Mesodermal cell (in vitro differentiated cells): ENCODE measurements at regions not wholly inside any gene's neighbourhood (a gene's known extent, or its start where the extent isn't known, plus 50 kb on each side); places are given as distances from the start of the nearest gene placed in this dataset.
"Not testable (repeated sequence)": the region's sequence is repeated elsewhere in the genome, so short reads cannot be mapped to it uniquely, and the experiment has no call there.

ENCODE experiments used
- H3K27ac ChIP-seq: 2 replicates; pipeline ENCODE4 v1.7.0; 2013; ENCODE audit warnings: mild to moderate bottlenecking, low read depth, low read length, moderate library complexity; ENCODE audit not compliant: severe bottlenecking
- H3K36me3 ChIP-seq: 2 replicates; pipeline ENCODE4 v1.7.1; 2013; ENCODE audit warnings: mild to moderate bottlenecking, low read length, moderate library complexity; ENCODE audit not compliant: control insufficient read depth, insufficient read depth
- H3K4me1 ChIP-seq: one replicate; pipeline ENCODE4 v1.7.1; 2013; ENCODE audit warnings: mild to moderate bottlenecking, low read length; ENCODE audit not compliant: insufficient read depth, control insufficient read depth, poor library complexity, severe bottlenecking
- H3K4me3 ChIP-seq: 2 replicates; pipeline ENCODE4 v1.7.0; 2013; ENCODE audit warnings: low read length, control low read depth, mild to moderate bottlenecking; ENCODE audit not compliant: insufficient read depth, poor library complexity, severe bottlenecking; ENCODE audit errors: extremely low read depth
- H3K9me3 ChIP-seq: 2 replicates; pipeline ENCODE4 v1.7.1; 2013; ENCODE audit warnings: mild to moderate bottlenecking, low read length, moderate library complexity; ENCODE audit not compliant: control insufficient read depth
- WGBS, 2 experiments: methylation state at CpG; one replicate each; pipeline ENCODE4 v1.1.5; 2013; ENCODE audit warnings: missing lambda C conversion rate in 2 of 2; ENCODE audit not compliant: insufficient coverage in 2 of 2; 5-methylcytosine and 5-hydroxymethylcytosine counted together

DNA sequence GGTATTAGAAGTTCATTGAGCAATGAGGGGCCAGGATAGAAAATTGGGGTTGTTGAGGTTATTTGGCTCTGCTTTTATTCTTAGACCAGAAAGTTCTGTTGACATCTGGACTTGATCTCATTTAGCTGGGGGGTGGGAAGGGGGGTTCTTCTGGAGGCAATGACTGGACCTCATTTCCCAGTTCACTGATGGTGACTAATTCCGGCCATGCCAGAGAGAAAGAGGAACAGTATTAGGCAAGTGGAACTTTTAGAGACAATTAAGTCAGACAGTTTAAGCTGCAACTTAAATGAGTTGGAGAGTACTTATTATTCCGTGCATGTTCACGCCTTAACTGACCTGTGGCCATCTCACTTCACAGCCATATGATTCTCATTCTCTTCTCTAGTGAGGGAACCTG is 512.5 kb downstream of the REEP3 start:
- no peaks in the 10 kb centered on the region for H3K9me3 ChIP-seq
- 96% methylated on average over 2 of the region's 3 CpGs; no CpG with 5 or more reads in 1 of the 2 experiments for WGBS, 2 experiments

GRCh38 chr10:64036321-64036930 is 515.2 kb downstream of the REEP3 start:
- WGBS, 2 experiments = 85 to 92% methylated on average over 8 to 9 of the region's 10 CpGs
- no peak overlapping the region for H3K27ac ChIP-seq
- no peak overlapping the region for H3K4me3 ChIP-seq
- no peaks in the 10 kb centered on the region for H3K9me3 ChIP-seq
- no peaks in the 10 kb centered on the region for H3K36me3 ChIP-seq
- no peaks in the 10 kb centered on the region for H3K4me1 ChIP-seq

More for the DNA sequence above, 512.5 kb downstream of the REEP3 start:
- no peak overlapping the region for H3K4me3 ChIP-seq
- no peak overlapping the region for H3K27ac ChIP-seq
- H3K36me3 ChIP-seq = no peaks in the 10 kb centered on the region
- no peaks in the 10 kb centered on the region for H3K4me1 ChIP-seq

DNA sequence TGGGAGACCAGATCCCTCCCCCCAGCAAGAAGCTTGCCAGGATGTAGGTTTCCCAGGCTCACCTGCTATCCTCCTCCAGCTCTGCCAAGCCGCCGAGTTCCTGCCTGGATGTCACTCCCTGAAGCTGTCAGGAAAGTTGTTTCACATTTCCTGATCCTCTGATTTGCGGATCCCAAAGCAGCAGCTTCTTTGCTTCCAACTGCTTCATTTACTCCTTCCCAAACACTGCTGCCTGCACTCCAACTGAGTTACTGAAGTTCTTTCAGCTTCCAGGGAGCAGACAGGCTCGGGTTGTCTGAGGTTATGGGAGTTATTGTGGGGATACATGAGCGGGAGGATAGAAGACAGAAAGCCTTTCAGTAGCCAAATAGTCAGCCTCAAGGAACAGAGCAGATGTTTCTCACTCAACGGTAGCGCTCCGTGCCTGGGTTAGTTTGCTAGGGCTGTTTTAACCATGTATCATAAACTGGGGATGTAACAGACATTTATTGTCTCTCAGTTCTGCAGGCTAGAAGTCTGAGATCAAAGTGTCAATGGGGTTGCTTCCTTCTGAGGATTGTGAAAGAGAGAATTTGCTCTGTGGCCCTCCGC is 516.0 kb downstream of the REEP3 start:
- no peak overlapping the region for H3K27ac ChIP-seq
- 88% methylated on average over 8 of the region's 9 CpGs for whole genome bisulfite sequencing, 2 experiments
- H3K4me1 ChIP-seq = no peaks in the 10 kb centered on the region

DNA sequence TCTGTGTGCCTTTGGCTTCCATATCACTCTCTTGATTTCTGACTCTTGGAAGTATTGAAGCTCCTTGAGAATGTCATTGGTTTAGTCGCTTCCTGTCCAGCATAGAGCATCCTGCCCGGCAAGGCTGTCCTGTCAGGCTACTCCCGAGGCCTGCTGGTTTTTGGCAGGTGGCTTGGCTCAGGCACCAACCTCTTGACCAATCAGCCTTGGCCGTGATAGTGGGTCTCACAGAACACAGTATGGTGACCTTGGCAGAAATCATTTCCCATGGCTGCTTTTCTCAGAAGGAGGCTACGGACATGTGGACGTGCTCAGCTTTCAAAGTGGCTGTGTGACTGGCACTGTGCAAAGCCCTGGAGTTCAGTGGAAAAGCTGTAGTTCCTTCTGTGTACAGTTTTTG is 516.9 kb downstream of the REEP3 start:
- no peak overlapping the region for H3K4me3 ChIP-seq
- no peaks in the 10 kb centered on the region for H3K4me1 ChIP-seq
- no peak overlapping the region for H3K27ac ChIP-seq
- H3K36me3 ChIP-seq = no peaks in the 10 kb centered on the region
- H3K9me3 ChIP-seq = no peaks in the 10 kb centered on the region
- 90 to 96% methylated on average over 6 of the region's 6 CpGs for WGBS, 2 experiments

More for the DNA sequence above, 516.0 kb downstream of the REEP3 start:
- Histone ChIP-seq H3K9me3 (no peaks in the 10 kb centered on the region), H3K4me3 (no peak overlapping the region), H3K36me3 (no peaks in the 10 kb centered on the region)

GRCh38 chr10:64039198-64039597 is 518.0 kb downstream of the REEP3 start:
- H3K36me3 ChIP-seq = no peaks in the 10 kb centered on the region
- H3K9me3 ChIP-seq = no peaks in the 10 kb centered on the region
- no peak overlapping the region for H3K4me3 ChIP-seq
- no peaks in the 10 kb centered on the region for H3K4me1 ChIP-seq
- no peak overlapping the region for H3K27ac ChIP-seq
- 89 to 91% methylated on average over 3 of the region's 6 CpGs for WGBS, 2 experiments

- 67% methylated on average over 1 of the region's 2 CpGs; no CpG with 5 or more reads in 1 of the 2 experiments for WGBS, 2 experiments
- Histone ChIP-seq H3K4me1 (no peaks in the 10 kb centered on the region), H3K4me3 (no peak overlapping the region), H3K27ac (no peak overlapping the region), H3K9me3 (no peaks in the 10 kb centered on the region), H3K36me3 (no peaks in the 10 kb centered on the region)
Measured at GRCh38 chr10:64040781-64041180, 519.6 kb downstream of the REEP3 start.

DNA sequence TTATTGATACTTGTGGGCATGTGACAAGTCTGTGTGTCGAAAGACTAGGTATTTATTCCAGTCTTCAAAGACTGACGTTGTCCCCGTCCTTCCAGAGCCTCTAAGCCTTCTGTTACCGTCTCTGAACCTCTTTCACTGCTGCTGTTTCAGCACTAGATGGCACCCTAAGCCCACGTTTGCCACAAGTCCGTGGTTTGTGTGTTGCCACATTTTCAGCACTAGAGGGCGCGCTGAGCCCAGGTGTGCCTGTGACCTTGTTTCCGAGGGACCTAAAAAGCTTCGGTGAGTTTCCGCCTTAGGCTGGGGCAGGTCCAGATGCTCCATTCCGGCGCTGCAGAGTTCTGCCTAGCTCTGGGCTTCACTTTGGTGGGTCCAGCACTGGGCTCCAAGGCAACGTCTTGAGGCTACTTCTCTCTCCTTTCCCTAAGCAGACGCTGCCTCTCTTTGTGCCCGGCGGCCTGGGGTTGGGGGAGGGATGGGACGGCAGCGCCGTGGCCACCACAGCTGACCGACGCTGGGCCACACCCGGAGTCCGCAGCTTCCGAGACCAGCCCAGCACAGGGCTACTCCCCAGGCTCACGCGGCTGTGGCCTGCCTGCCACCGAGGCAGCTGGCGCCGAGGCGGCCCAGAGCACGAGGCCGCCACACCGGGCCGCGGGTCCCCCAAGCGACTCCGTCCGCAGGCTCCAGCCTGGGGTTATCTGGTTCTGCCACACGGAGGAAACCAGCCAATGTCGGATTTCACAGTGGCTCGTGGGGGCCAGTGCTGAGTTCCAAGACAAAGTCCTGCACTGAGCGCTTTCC is 520.2 kb downstream of the REEP3 start:
- H3K9me3 ChIP-seq = no peaks in the 10 kb centered on the region
- 73 to 77% methylated on average over 32 to 38 of the region's 43 CpGs for WGBS, 2 experiments

DNA sequence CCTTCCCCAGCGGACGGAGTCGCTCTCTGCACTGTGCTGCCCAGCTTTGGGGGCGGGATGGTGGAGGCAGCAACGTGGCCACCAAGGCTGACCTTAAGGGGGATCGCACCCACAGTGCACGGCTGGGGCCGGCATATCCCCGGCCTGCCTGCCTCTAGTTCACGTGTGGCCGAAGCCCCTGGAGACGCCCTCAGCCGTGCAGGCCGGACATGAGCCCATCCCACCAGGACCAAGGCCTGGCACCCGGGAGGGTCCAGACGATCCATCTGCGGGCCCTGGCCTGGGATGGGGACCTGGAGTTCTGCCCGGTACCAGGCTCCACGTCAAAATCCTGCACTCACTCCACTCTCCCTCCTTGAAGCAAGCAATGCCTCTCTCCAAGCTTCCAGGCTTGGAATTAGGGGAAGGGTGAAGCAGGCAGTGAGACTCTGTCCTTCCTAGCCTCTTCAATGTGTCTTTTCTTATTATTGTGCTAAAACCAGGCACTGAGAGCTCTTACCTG is 520.8 kb downstream of the REEP3 start:
- no peaks in the 10 kb centered on the region for H3K4me1 ChIP-seq
- H3K9me3 ChIP-seq = no peaks in the 10 kb centered on the region
- H3K4me3 ChIP-seq = no peak overlapping the region
- WGBS, 2 experiments = 85 to 88% methylated on average over 17 to 18 of the region's 19 CpGs
- no peak overlapping the region for H3K27ac ChIP-seq
- H3K36me3 ChIP-seq = no peaks in the 10 kb centered on the region

More for the DNA sequence above, 520.2 kb downstream of the REEP3 start:
- Histone ChIP-seq H3K36me3 (no peaks in the 10 kb centered on the region), H3K27ac (no peak overlapping the region), H3K4me3 (no peak overlapping the region), H3K4me1 (no peaks in the 10 kb centered on the region)

- no CpG with 5 or more reads among the region's 2 CpGs for WGBS, 2 experiments
- no peaks in the 10 kb centered on the region for H3K36me3 ChIP-seq
- no peaks in the 10 kb centered on the region for H3K9me3 ChIP-seq
- H3K4me1 ChIP-seq = no peaks in the 10 kb centered on the region
- no peak overlapping the region for H3K27ac ChIP-seq
- no peak overlapping the region for H3K4me3 ChIP-seq
Measured at GRCh38 chr10:64044098-64044497, 522.9 kb downstream of the REEP3 start.

- H3K9me3 ChIP-seq, H3K4me3 ChIP-seq, H3K4me1 ChIP-seq, H3K36me3 ChIP-seq, H3K27ac ChIP-seq: not testable (repeated sequence)
- 91 to 95% methylated on average over 10 to 13 of the region's 16 CpGs for WGBS, 2 experiments
Measured at GRCh38 chr10:64044957-64045632, 523.9 kb downstream of the REEP3 start.
